ENCODE measurements at regions not wholly inside any gene's neighbourhood (a gene's known extent, or its start where the extent isn't known, plus 50 kb on each side); places are given as distances from the start of the nearest gene placed in this dataset.

GRCh38 chr3:154614078-154614477, 184.1 kb upstream of the GPR149 start:
- TF ChIP-seq, protein P1, sequence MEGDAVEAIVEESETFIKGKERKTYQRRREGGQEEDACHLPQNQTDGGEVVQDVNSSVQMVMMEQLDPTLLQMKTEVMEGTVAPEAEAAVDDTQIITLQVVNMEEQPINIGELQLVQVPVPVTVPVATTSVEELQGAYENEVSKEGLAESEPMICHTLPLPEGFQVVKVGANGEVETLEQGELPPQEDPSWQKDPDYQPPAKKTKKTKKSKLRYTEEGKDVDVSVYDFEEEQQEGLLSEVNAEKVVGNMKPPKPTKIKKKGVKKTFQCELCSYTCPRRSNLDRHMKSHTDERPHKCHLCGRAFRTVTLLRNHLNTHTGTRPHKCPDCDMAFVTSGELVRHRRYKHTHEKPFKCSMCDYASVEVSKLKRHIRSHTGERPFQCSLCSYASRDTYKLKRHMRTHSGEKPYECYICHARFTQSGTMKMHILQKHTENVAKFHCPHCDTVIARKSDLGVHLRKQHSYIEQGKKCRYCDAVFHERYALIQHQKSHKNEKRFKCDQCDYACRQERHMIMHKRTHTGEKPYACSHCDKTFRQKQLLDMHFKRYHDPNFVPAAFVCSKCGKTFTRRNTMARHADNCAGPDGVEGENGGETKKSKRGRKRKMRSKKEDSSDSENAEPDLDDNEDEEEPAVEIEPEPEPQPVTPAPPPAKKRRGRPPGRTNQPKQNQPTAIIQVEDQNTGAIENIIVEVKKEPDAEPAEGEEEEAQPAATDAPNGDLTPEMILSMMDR (IDR thresholded peaks at IDR 0.05; ENCODE audit: insufficient read depth, low read length, missing control alignments) = no peak
- ChIA-PET POLR2A (no interaction called here), CTCF (no interaction called here)
- no peak for DNase-seq (ENCODE audit: low read depth, low spot score)
- no peak overlapping the region for H3K4me3 ChIP-seq (ENCODE audit: low read depth, low read length)

GRCh38 chr3:154602241-154602640, 172.3 kb upstream of the GPR149 start:
- TF ChIP-seq, protein P1 (IDR thresholded peaks at IDR 0.05; ENCODE audit: insufficient read depth, low read length, missing control alignments) = no peak
- ChIA-PET POLR2A (no interaction called here), CTCF (no interaction called here)
- no peak overlapping the region for H3K4me3 ChIP-seq (ENCODE audit: low read depth, low read length)
- no peak for DNase-seq (ENCODE audit: low read depth, low spot score)

- TF ChIP-seq, protein P1 (IDR thresholded peaks at IDR 0.05; ENCODE audit: insufficient read depth, low read length, missing control alignments) = no peak
- DNase-seq (ENCODE audit: low read depth, low spot score) = no peak
- ChIA-PET CTCF (no interaction called here), POLR2A (no interaction called here)
- H3K4me3 ChIP-seq (ENCODE audit: low read depth, low read length) = no peak overlapping the region
Measured at GRCh38 chr3:154598166-154598565, 168.2 kb upstream of the GPR149 start.

DNA sequence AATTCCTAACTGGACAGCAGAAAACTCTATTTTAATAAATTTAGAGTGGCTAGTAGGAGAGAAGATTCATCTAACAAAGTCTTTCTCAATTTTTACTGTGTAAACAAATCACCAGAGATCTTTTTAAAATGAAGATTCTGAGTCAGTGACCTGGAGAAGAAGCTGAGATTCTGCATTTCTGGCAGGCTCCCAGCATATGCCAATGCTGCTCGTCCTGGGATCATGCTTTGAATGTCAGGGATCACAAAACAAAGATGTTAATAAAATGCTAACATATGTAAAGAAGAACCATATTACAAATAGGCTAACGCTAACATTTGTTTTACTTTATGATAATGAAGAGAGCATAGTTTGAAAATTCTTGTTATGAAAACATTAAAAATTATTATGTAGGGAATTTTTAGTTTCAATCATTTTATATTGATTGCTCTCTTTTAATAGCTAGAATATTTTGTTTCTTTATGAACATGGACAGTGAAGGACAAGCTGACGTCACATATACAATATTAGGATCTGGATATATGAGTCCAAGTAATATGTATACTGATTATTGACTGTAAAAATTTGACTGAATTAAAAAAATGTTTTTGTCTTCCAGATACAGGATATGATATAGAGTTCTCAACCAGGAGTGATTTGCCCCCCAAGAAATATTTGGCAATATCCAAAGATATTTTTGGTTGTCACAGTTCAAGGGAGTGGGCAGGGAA, 160.8 kb upstream of the GPR149 start:
- TF ChIP-seq, protein P1 (IDR thresholded peaks at IDR 0.05; ENCODE audit: insufficient read depth, low read length, missing control alignments) = no peak
- POLR2A ChIA-PET = no interaction called here
- H3K4me3 ChIP-seq (ENCODE audit: low read depth, low read length) = no peak overlapping the region
- CTCF ChIA-PET = no interaction called here
- no peak for DNase-seq (ENCODE audit: low read depth, low spot score)

DNA sequence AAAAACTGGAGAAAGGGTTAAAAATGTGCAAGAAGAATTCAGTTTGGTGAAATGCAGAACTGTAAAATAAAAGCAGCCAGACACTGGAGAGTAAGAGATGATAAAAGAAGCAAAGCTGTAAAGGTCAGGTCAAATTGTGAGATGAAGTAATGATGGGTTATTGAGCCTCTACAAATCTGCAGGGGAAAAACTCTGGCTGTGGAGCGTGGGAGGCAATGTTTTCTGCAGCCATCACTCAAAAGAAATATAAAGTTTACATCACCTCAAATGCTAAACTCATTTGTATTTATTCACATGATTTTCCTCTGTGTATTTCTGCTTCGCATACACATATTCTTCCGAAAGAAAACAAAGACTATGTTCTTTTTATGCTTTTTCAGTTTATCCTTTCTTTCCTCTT, 158.8 kb upstream of the GPR149 start:
- DNase-seq (ENCODE audit: low read depth, low spot score) = no peak
- ChIA-PET CTCF (no interaction called here), POLR2A (no interaction called here)
- no peak overlapping the region for H3K4me3 ChIP-seq (ENCODE audit: low read depth, low read length)
- TF ChIP-seq, protein P1 (IDR thresholded peaks at IDR 0.05; ENCODE audit: insufficient read depth, low read length, missing control alignments) = no peak

GRCh38 chr3:154584974-154585373, 155.0 kb upstream of the GPR149 start:
- ChIA-PET POLR2A (no interaction called here), CTCF (no interaction called here)
- TF ChIP-seq, protein P1 (IDR thresholded peaks at IDR 0.05; ENCODE audit: insufficient read depth, low read length, missing control alignments) = no peak
- DNase-seq (ENCODE audit: low read depth, low spot score) = no peak
- H3K4me3 ChIP-seq (ENCODE audit: low read depth, low read length) = no peak overlapping the region
